Left renal cortex interstitium (tissue), 4 donors: ENCODE measurements at regions not wholly inside any gene's neighbourhood (a gene's known extent, or its start where the extent isn't known, plus 50 kb on each side); places are given as distances from the start of the nearest gene placed in this dataset.

ENCODE experiments used
- DNase-seq, 4 donors: peaks; one replicate each; pipeline ENCODE4 v3.0.0-alpha.2; 2013; ENCODE audit warnings: low read depth in 4 of 4, low spot score in 2 of 4, missing footprints in 1 of 4

DNA sequence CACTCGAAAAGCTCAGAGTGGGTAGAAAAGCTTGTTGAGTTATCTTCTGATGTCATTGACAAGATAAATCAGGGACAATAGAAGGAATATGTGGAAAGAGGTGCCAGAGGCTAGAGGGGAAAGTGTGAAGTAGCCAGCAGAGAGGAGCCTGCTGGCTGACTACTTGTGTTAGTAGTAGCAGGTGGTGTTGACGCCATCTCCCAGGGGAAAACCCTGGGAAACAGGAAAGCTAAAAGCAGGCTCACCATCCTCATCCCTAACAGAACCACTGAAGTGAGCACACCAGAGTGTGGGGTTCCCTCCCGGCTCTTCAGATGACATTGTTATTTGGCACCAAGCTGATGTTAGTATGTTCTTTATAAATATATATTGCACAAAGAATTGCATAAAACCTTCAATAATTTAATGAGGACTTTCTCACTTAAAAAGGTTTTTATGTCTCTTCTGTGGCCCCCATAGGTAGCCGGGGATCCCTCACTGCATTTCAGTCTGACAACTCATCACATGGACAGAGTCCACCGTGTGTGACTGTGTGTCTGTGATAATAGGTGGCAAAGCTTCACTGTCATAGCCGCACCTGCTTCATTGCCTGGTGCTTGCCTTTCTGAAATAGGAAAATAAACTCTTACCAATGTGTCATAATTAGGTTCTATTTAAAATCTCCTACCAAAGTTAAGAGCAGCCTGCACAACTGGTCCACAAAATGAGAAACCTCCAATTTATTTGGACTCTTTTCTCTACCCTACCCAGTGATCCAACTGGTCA lies 63.2 kb upstream of the TOP3B start:
- no peak for DNase-seq

DNA sequence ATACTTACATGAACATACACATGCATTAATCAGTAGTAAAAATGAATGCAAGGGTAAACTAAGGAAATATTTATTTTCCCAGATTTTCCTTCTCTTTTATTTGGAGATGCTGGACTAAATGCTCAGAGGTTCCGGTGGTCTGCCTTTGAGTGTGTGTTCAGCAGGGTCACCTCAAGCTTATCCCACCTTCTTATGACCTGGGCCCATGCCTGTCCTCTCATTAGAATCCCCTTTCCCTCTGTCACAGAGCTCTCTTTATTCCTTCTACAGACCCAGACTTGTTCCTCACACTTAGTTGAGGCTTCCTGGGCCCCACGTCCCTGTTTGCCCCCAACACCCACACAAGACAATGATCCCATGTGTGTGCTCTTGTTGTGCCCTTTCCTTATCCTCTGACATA lies 61.6 kb upstream of the TOP3B start:
- no peak for DNase-seq

GRCh38 chr22:22043296-22044078 lies 60.9 kb upstream of the TOP3B start:
- DNase-seq: no peak

- no peak for DNase-seq
Measured at GRCh38 chr22:22042599-22043295, 60.2 kb upstream of the TOP3B start.

- DNase-seq: no peak
Measured at GRCh38 chr22:22042009-22042408, 59.4 kb upstream of the TOP3B start.

DNA sequence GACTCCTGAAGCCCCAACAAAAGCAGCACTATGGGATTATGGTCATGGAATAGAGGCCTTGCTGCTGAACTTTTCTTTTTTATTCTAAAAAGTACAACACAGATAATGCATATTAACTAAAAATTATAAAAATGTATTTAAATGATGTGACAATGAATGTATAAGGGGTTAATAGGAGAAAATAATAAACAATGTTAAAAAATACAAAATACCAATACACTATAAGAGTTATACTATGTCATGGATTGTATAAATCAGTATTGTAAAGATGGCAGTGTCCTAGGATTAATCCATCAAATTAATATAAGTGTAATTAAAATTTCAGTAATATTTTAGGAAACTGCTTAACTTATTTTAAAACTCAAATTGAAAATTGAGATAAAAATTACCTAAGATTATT lies 58.3 kb upstream of the TOP3B start:
- DNase-seq: no peak

DNA sequence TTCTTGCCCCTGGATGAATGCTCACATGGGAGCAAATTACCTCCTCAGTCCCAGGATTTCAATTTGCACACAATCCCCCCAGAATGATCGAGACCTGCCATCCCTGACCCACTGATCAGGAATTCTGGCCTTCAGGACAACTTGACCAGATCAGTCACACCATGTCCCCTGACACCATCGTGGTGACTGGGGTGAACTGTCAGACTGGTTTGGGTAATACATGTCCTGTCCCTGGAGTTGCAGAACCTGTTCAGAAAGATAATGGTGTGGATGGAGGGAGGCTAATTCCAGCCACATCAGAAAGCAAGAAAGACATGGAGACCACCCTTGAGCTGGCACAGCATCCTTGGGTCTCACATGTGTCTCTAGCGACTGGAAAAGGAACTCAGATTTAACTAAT lies 57.9 kb upstream of the TOP3B start:
- DNase-seq: no peak

DNA sequence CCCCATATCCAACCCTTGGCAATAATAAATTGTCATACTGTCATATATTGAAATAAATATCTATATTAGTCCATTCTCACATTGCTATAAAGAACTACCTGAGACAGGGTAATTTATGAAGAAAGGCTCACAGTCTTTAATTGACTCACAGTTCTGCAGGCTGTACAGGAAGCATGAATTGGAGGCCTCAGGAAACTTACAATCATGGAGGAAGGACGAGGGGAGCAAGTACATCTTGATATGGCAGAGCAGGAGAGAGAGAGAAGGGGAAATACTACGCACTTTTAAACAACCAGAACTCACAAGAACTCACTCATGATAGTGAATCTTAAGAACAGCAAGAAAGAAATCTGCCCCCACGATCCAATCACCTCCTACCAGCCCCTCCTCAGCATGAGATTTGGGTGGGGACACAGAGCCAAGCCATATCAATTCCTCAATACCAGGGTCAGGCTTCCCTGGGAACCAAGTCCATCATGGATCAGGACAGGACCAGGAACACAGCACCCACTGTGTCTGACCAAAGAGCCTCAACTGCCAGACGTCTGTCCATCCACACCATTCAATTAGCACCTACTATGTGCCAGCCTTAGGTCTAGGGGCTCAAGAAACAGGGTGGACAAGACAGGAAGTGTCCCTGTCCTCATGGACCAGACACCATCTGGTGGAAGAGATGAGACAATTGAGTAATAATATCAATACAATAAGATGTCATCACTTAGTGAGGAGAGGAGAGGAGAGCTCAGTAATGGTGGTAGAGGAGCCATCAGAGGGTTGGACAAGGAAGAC lies 56.9 kb upstream of the TOP3B start:
- no peak for DNase-seq

- DNase-seq: no peak
Measured at GRCh38 chr22:22038178-22038880, 55.7 kb upstream of the TOP3B start.

GRCh38 chr22:22037740-22038139 lies 55.2 kb upstream of the TOP3B start:
- no peak for DNase-seq

DNA sequence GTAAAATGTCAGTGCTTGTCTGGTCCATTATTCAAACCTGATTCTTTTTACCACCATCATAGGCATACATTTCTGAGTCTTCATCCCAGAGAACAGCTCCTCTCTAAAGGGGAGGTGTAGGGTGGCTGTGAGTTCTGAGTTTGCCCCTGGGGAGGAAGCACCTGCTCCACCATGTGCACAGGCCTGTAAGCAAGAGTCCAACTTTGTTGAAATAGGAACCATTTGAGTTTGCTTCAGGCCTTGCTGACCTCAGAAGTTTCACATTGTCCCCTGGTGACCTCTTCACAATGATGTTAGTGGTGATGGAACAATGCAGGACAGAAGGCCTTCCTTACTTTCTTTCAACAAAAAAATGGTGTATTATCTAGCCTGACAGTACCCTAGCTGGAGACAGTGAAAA lies 54.6 kb upstream of the TOP3B start:
- no peak for DNase-seq

DNA sequence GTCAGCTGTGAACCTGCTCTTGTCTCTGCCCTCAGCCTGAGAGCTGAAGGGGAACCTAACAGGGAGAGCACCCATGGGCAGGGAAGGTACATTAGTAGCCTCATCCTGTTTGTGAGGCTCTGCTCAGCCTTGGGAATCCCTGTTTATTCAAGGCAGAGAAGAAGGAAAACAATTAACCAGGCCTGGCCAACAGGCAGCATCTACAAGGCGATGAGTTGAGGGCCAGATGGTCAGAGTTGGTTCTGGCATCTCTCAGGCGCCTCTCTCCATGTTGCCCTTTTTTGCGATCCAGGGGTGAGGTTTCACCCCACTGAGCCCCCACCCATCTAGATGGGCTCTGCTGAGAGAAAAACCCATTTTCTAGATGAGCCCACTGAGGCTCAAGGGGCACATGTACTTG lies 54.0 kb upstream of the TOP3B start:
- no peak for DNase-seq

GRCh38 chr22:22035771-22036314 lies 53.3 kb upstream of the TOP3B start:
- no peak for DNase-seq

- no peak for DNase-seq
Measured at GRCh38 chr22:22035203-22035602, 52.6 kb upstream of the TOP3B start.

DNA sequence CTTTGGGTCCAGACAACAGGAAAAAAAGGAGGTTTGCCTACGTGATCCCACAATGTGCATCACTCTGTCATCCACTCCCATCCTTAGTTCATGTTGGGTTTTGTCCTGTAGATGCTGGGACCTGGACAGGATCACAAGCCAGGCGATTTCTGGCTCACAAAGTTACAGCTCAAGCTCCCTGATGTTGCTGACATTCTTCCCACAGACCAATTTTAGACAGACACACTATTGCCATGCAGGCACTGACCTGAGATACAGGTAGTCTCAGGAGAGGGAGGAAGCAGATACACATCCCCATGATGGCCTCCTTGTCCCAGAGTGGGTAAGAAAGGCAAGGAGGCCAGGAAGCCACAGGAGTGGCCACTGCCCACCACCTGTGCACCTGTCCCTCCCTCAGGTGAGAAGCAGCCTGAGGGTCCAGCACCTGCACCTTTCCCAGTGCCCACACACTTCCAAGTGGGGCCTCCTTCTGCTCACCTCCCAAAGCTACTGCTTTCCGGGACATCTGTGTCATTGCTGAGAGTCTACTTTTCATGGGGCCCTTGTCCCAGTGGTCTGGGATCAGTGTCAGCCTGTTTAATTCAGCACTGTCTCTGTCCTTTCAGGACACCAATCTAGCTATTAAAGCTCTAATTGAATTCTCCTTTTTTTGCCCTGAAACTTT lies 52.0 kb upstream of the TOP3B start:
- no peak for DNase-seq

- no peak for DNase-seq
Measured at GRCh38 chr22:22033803-22034468, 51.3 kb upstream of the TOP3B start.

DNA sequence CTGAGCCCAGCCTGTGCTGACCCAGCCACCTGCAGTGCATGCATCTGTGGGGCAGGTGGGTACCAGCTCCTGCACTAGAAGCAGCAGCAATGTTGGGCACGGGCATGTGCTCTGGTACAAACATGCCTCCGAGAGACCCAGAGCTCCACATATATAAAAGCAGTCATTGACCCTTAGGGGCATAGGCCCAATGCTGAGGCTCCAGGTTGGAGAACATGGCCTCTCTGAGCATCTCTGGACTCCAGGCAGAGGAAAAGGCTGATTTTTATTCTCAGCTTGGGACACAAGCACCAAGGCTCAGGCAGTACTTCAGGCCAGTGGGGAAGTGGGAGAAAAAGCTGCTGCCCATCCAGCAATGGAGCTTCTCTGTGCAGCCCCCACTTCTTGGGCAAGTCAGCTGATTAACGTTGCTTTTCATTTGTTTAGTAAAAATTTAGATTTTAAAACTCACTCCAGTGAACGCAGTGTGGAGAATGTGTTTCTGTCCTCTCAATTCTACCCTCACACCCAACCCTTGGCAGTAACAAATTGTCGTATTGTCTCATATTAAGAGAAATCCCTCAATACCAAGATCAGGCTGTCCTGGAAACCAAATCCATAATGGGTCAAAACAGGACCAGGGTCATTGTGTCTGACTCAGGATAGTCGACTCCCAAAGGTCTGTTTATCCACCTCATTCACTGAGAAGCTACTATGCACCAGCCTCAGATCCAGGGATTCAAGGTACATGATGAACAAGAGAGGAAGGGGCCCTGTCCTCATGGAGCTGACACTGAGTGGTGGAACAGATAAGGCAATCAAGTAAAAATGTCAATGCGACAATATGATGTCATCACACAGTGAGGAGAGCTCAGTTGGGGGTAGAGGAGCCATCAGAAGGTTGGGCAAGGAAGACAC lies 50.6 kb upstream of the TOP3B start:
- no peak for DNase-seq
